Duodenal mucosa (tissue), 2 donors: ENCODE measurements at regions not wholly inside any gene's neighbourhood (a gene's known extent, or its start where the extent isn't known, plus 50 kb on each side); places are given as distances from the start of the nearest gene placed in this dataset.
"Not testable (repeated sequence)": the region's sequence is repeated elsewhere in the genome, so short reads cannot be mapped to it uniquely, and the experiment has no call there.

Experiments used
- H3K27ac ChIP-seq: one replicate; pipeline ENCODE4 v1.7.0; 2013; ENCODE audit warnings: low read depth, low read length
- H3K27me3 ChIP-seq, 2 donors: one replicate each; pipeline ENCODE4 v1.7.0; 2013; ENCODE audit warnings: low read length in 2 of 2, control low read depth in 1 of 2; ENCODE audit not compliant: insufficient read depth in 2 of 2, control insufficient read depth in 1 of 2
- H3K36me3 ChIP-seq, 2 donors: one replicate each; pipeline ENCODE4 v1.7.0; 2013; ENCODE audit warnings: low read length in 2 of 2, control low read depth in 1 of 2; ENCODE audit not compliant: insufficient read depth in 2 of 2, control insufficient read depth in 1 of 2
- H3K4me1 ChIP-seq, 2 donors: one replicate each; pipeline ENCODE4 v1.7.0; 2013; ENCODE audit warnings: low read length in 2 of 2, control low read depth in 1 of 2; ENCODE audit not compliant: insufficient read depth in 2 of 2, control insufficient read depth in 1 of 2
- H3K4me3 ChIP-seq, 2 donors: one replicate each; pipeline ENCODE4 v1.7.0; 2013; ENCODE audit warnings: low read length in 2 of 2, low read depth in 1 of 2
- H3K9ac ChIP-seq, 2 donors: one replicate each; pipeline ENCODE4 v1.7.0; 2013; ENCODE audit warnings: low read length in 2 of 2, low read depth in 1 of 2
- H3K9me3 ChIP-seq, 2 donors: one replicate each; pipeline ENCODE4 v1.7.0; 2013; ENCODE audit warnings: low read length in 2 of 2, control low read depth in 1 of 2; ENCODE audit not compliant: control insufficient read depth in 1 of 2

- H3K27ac ChIP-seq: no peak overlapping the region
These were observed 298.5 kb upstream of the KDM5D start for GRCh38 chrY:20042993-20043392.

GRCh38 chrY:20025676-20026075 lies 281.1 kb upstream of the KDM5D start:
- no peak overlapping the region for H3K27ac ChIP-seq
- H3K36me3 ChIP-seq: no peaks in the 10 kb centered on the region
- no peak overlapping the region for H3K4me3 ChIP-seq
- H3K9me3 ChIP-seq: no peaks in the 10 kb centered on the region
- H3K9ac ChIP-seq: no peak overlapping the region
- H3K27me3 ChIP-seq: no peaks in the 10 kb centered on the region
- no peaks in the 10 kb centered on the region for H3K4me1 ChIP-seq

More at GRCh38 chrY:20042993-20043392, 298.5 kb upstream of the KDM5D start:
- no peak overlapping the region for H3K9ac ChIP-seq
- no peaks in the 10 kb centered on the region for H3K9me3 ChIP-seq
- no peaks in the 10 kb centered on the region for H3K36me3 ChIP-seq
- H3K4me1 ChIP-seq: no peaks in the 10 kb centered on the region
- H3K27me3 ChIP-seq: no peaks in the 10 kb centered on the region
- H3K4me3 ChIP-seq: no peak overlapping the region

- H3K9ac ChIP-seq, H3K9me3 ChIP-seq, H3K27ac ChIP-seq, H3K36me3 ChIP-seq, H3K27me3 ChIP-seq, H3K4me1 ChIP-seq: not testable (repeated sequence)
- peak overlapping the region in 1 of 2 donors; percentile 32 for H3K4me3 ChIP-seq
These were observed 248.9 kb upstream of the KDM5D start for GRCh38 chrY:19993410-19993809.

- Histone ChIP-seq H3K36me3 (no peaks in the 10 kb centered on the region), H3K9me3 (no peaks in the 10 kb centered on the region), H3K27me3 (no peaks in the 10 kb centered on the region)
These were observed 228.5 kb upstream of the KDM5D start for GRCh38 chrY:19973012-19973411.

DNA sequence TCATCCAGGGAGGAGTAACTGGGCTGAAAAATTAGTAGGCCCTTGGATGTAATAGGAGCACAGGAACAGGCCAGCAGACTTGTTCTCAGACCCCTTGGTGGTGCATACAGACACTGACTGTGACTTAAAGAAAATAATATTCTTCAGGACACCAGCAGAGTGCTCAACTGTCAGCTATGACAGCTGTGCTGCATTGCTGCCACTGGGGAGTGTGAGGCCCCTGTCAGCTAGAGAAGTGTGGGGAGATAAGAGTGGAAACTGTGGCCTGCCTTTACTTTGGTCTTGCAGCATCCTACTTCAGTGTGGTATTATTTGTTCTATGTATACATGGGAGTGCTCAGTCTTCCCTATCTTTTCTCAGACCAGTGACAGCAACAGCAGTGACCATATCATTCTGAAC lies 203.2 kb upstream of the KDM5D start:
- Histone ChIP-seq H3K27ac (no peak overlapping the region), H3K36me3 (no peaks in the 10 kb centered on the region), H3K9ac (no peak overlapping the region), H3K4me1 (no peaks in the 10 kb centered on the region), H3K27me3 (no peaks in the 10 kb centered on the region), H3K4me3 (no peak overlapping the region), H3K9me3 (no peaks in the 10 kb centered on the region)

More at GRCh38 chrY:19973012-19973411, 228.5 kb upstream of the KDM5D start:
- Histone ChIP-seq H3K9ac (no peak overlapping the region), H3K27ac (no peak overlapping the region), H3K4me3 (no peak overlapping the region), H3K4me1 (no peaks in the 10 kb centered on the region)

DNA sequence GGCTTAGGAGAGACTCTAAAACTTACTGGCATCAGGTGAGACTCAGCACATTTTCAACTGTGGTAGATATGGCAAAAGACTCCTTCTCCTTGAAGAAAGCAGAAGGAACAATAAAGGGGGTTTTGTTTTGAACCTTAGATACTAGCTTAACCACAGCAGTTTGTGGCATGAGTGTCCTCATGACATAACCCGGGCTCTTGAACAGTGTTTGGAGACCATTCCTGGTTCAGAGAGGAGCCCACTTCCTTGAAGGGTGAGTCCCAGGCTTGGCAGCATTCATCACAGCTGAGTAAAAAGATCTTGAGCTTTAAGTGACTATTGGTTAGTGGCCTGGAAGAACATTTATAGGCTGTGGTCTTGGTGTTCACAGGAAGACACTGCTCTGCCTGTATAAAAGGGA lies 154.5 kb upstream of the KDM5D start:
- H3K4me1 ChIP-seq: no peaks in the 10 kb centered on the region
- no peak overlapping the region for H3K27ac ChIP-seq
- no peak overlapping the region for H3K4me3 ChIP-seq
- no peaks in the 10 kb centered on the region for H3K27me3 ChIP-seq
- no peak overlapping the region for H3K9ac ChIP-seq
- no peaks in the 10 kb centered on the region for H3K36me3 ChIP-seq
- H3K9me3 ChIP-seq: no peaks in the 10 kb centered on the region

DNA sequence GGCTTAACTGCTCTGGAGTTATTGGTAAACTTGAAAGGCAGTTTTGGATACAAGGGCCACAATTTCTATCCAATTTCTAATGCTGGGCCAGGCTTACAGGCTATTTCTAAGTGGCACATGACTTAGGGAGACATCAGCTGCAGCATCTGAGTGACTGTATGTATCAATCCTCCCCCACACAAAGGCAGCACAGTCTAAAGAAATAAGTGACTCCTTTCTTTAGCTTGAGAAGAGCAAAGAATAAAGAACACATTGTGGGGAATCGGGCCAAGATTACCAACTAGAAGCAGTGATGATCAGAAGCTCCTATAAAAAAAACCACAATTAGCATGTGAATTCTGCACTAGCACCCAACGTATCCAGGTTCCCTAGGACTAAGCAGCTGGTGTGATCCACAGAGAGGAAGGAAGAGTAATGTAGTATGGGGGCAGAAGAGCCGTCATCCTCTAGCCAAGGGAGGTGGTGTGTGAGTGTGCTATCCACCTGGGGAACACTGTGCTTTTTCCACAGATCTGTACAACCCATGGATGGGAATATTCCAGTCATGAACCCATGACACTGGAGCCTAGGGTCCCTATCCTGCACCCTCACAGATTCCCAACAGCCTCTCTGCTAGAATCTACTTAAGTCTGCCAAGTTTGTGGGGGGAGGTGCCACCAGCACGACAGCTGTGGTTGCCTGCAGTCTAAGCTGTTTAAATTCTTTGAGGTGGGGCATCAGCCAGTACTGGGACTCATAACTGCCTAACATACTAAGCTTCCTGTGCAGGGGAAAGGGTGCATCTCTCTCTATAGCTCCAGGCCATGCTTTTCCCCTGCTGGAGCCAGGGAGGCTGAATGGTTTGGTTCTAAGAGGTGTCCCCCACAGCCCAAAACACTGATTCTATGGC lies 147.8 kb upstream of the KDM5D start:
- H3K27ac ChIP-seq: no peak overlapping the region
- no peaks in the 10 kb centered on the region for H3K27me3 ChIP-seq
- no peaks in the 10 kb centered on the region for H3K36me3 ChIP-seq
- H3K9me3 ChIP-seq: no peaks in the 10 kb centered on the region
- no peak overlapping the region for H3K9ac ChIP-seq
- no peak overlapping the region for H3K4me3 ChIP-seq
- no peaks in the 10 kb centered on the region for H3K4me1 ChIP-seq

GRCh38 chrY:19882145-19882544 lies 137.6 kb upstream of the KDM5D start:
- H3K9me3 ChIP-seq: no peaks in the 10 kb centered on the region
- no peak overlapping the region for H3K9ac ChIP-seq
- H3K27ac ChIP-seq: no peak overlapping the region
- H3K27me3 ChIP-seq: no peaks in the 10 kb centered on the region
- no peaks in the 10 kb centered on the region for H3K36me3 ChIP-seq
- H3K4me3 ChIP-seq: no peak overlapping the region
- H3K4me1 ChIP-seq: no peaks in the 10 kb centered on the region

GRCh38 chrY:19869715-19870114 lies 125.2 kb upstream of the KDM5D start:
- no peak overlapping the region for H3K4me3 ChIP-seq

GRCh38 chrY:19869281-19869680 lies 124.8 kb upstream of the KDM5D start:
- H3K27me3 ChIP-seq: no peaks in the 10 kb centered on the region
- H3K27ac ChIP-seq: no peak overlapping the region
- no peaks in the 10 kb centered on the region for H3K9me3 ChIP-seq
- no peaks in the 10 kb centered on the region for H3K4me1 ChIP-seq
- no peak overlapping the region for H3K4me3 ChIP-seq
- no peaks in the 10 kb centered on the region for H3K36me3 ChIP-seq
- H3K9ac ChIP-seq: no peak overlapping the region

More at GRCh38 chrY:19869715-19870114, 125.2 kb upstream of the KDM5D start:
- H3K9me3 ChIP-seq: no peaks in the 10 kb centered on the region
- H3K4me1 ChIP-seq: no peaks in the 10 kb centered on the region
- H3K9ac ChIP-seq: no peak overlapping the region
- no peaks in the 10 kb centered on the region for H3K36me3 ChIP-seq
- no peak overlapping the region for H3K27ac ChIP-seq
- H3K27me3 ChIP-seq: no peaks in the 10 kb centered on the region
